ENCODE measurements at regions not wholly inside any gene's neighbourhood (a gene's known extent, or its start where the extent isn't known, plus 50 kb on each side); places are given as distances from the start of the nearest gene placed in this dataset.

- TF ChIP-seq EZH2 (IDR thresholded peaks at IDR 0.05), result no peak
- TF ChIP-seq POLR2AphosphoS5 (IDR thresholded peaks at IDR 0.05; ENCODE audit: borderline replicate concordance, low read depth, low read length), result no peak
Measured at GRCh38 chr7:3156508-3156907, 112.8 kb upstream of the CARD11 start.
